Activated CD4-positive, alpha-beta T cell treated with anti-CD3 and anti-CD28 coated beads, Interleukin-2, Interleukin-6, amounts not matched to agents 100 ng/mL and 50 ng/mL, durations not matched to agents 16 hours and 8 hours (primary cell): ENCODE measurements at regions not wholly inside any gene's neighbourhood (a gene's known extent, or its start where the extent isn't known, plus 50 kb on each side); places are given as distances from the start of the nearest gene placed in this dataset.
"Not testable (repeated sequence)": the region's sequence is repeated elsewhere in the genome, so short reads cannot be mapped to it uniquely, and the experiment has no call there.

Experiments
- DNase-seq: peaks from one replicate; pipeline ENCODE4 v3.0.0-alpha.2; 2020

GRCh38 chr4:12016729-12017128, 588.0 kb upstream of the HS3ST1 start:
- DNase-seq: no peak

GRCh38 chr4:12005471-12005870, 576.8 kb upstream of the HS3ST1 start:
- no peak for DNase-seq

GRCh38 chr4:11996581-11996980, 567.9 kb upstream of the HS3ST1 start:
- DNase-seq: not testable (repeated sequence)

GRCh38 chr4:11976726-11977263, 548.1 kb upstream of the HS3ST1 start:
- no peak for DNase-seq

- no peak for DNase-seq
These were observed 544.6 kb upstream of the HS3ST1 start for GRCh38 chr4:11973270-11973669.

GRCh38 chr4:11970754-11971153, 542.1 kb upstream of the HS3ST1 start:
- no peak for DNase-seq

GRCh38 chr4:11966782-11967181, 538.1 kb upstream of the HS3ST1 start:
- DNase-seq: no peak

GRCh38 chr4:11954093-11954492, 525.4 kb upstream of the HS3ST1 start:
- DNase-seq: no peak

- DNase-seq: no peak
These were observed 520.7 kb upstream of the HS3ST1 start for GRCh38 chr4:11949355-11949754.

- not testable (repeated sequence) for DNase-seq
These were observed 518.9 kb upstream of the HS3ST1 start for GRCh38 chr4:11947629-11948028.

- no peak for DNase-seq
These were observed 509.2 kb upstream of the HS3ST1 start for GRCh38 chr4:11937941-11938340.

- DNase-seq: no peak
These were observed 502.6 kb upstream of the HS3ST1 start for GRCh38 chr4:11931266-11931820.

- no peak for DNase-seq
These were observed 500.4 kb upstream of the HS3ST1 start for GRCh38 chr4:11929080-11929479.

GRCh38 chr4:11919316-11919715, 490.6 kb upstream of the HS3ST1 start:
- DNase-seq: no peak

- no peak for DNase-seq
These were observed 485.7 kb upstream of the HS3ST1 start for GRCh38 chr4:11914406-11914805.

GRCh38 chr4:11912886-11913285, 484.2 kb upstream of the HS3ST1 start:
- no peak for DNase-seq

- DNase-seq: no peak
These were observed 482.1 kb upstream of the HS3ST1 start for GRCh38 chr4:11910812-11911211.

- no peak for DNase-seq
These were observed 480.0 kb upstream of the HS3ST1 start for GRCh38 chr4:11908712-11909111.

GRCh38 chr4:11908205-11908604, 479.5 kb upstream of the HS3ST1 start:
- DNase-seq: no peak

- DNase-seq: no peak
These were observed 476.4 kb upstream of the HS3ST1 start for GRCh38 chr4:11904846-11905739.

- no peak for DNase-seq
These were observed 475.4 kb upstream of the HS3ST1 start for GRCh38 chr4:11904117-11904535.

- no peak for DNase-seq
These were observed 472.4 kb upstream of the HS3ST1 start for GRCh38 chr4:11901089-11901488.

- DNase-seq: no peak
These were observed 471.7 kb upstream of the HS3ST1 start for GRCh38 chr4:11900359-11900758.

- no peak for DNase-seq
These were observed 470.1 kb upstream of the HS3ST1 start for GRCh38 chr4:11898796-11899195.
